Upper lobe of right lung (tissue), 1 donor: ENCODE measurements at regions not wholly inside any gene's neighbourhood (a gene's known extent, or its start where the extent isn't known, plus 50 kb on each side); places are given as distances from the start of the nearest gene placed in this dataset.

ENCODE experiments used
- ATAC-seq: fragments of 200-7000 bp; cut with Tn5 transposase; one replicate; pipeline ENCODE4 v1.9.1; 2020; ENCODE audit warnings: mild to moderate bottlenecking, moderate library complexity
- DNase-seq: peaks from one replicate; pipeline ENCODE4 v3.0.0-alpha.2; 2020
- H3K27ac ChIP-seq: fragments of 200-600 bp; one replicate; pipeline ENCODE4 v1.8.0; 2022
- H3K27me3 ChIP-seq: fragments of 200-600 bp; one replicate; pipeline ENCODE4 v1.8.0; 2022; ENCODE audit warnings: mild to moderate bottlenecking
- H3K36me3 ChIP-seq: fragments of 200-600 bp; one replicate; pipeline ENCODE4 v1.8.0; 2022
- H3K4me1 ChIP-seq: fragments of 200-600 bp; one replicate; pipeline ENCODE4 v1.8.0; 2022
- H3K4me3 ChIP-seq: fragments of 200-600 bp; one replicate; pipeline ENCODE4 v1.8.0; 2022; ENCODE audit warnings: mild to moderate bottlenecking
- H3K9me3 ChIP-seq: fragments of 200-600 bp; one replicate; pipeline ENCODE4 v1.8.0; 2022
- CTCF ChIP-seq: fragments of 200-600 bp; IDR thresholded peaks from one replicate; pipeline ENCODE4 v1.8.0; 2022; ENCODE audit warnings: antibody characterized with exemption
- intact Hi-C: fragments of 100-400 bp; cut with DNase I; formaldehyde crosslinking; loops from one replicate; pipeline ENCODE4 v1.11.0; 2022
- donor health status: DM: no; HTN: yes; CAD: no; lungs with severe emphysema.

GRCh38 chr4:82267506-82267905 is 106.3 kb downstream of the HNRNPD start:
- Histone ChIP-seq H3K27ac (no peak overlapping the region), H3K36me3 (no peaks in the 10 kb centered on the region), H3K27me3 (no peaks in the 10 kb centered on the region), H3K4me1 (peaks cover 2% of the 10 kb centered on the region), H3K4me3 (no peak overlapping the region), H3K9me3 (no peaks in the 10 kb centered on the region)
- DNase-seq (no peak), ATAC-seq (no peak)
- intact Hi-C loops = no loop called here
- no peak for TF ChIP-seq CTCF

- H3K27ac ChIP-seq = no peak overlapping the region
- H3K4me3 ChIP-seq = no peak overlapping the region
- H3K36me3 ChIP-seq = no peaks in the 10 kb centered on the region
- intact Hi-C loops = no loop called here
- TF ChIP-seq CTCF = no peak
- peaks cover 2% of the 10 kb centered on the region for H3K4me1 ChIP-seq
- no peak for ATAC-seq
- DNase-seq = no peak
- H3K27me3 ChIP-seq = no peaks in the 10 kb centered on the region
- H3K9me3 ChIP-seq = no peaks in the 10 kb centered on the region
These were observed 107.4 kb downstream of the HNRNPD start for GRCh38 chr4:82266345-82266744.

- no peaks in the 10 kb centered on the region for H3K4me1 ChIP-seq
- intact Hi-C loops = loop anchor here (2.0 kb wide), 1 partner anchor 30 kb away; no protein-coding TSS in a partner anchor
- H3K4me3 ChIP-seq = no peak overlapping the region
- H3K9me3 ChIP-seq = no peaks in the 10 kb centered on the region
- DNase-seq = no peak
- no peak overlapping the region for H3K27ac ChIP-seq
- no peak for TF ChIP-seq CTCF
- H3K36me3 ChIP-seq = no peaks in the 10 kb centered on the region
- no peak for ATAC-seq
- no peaks in the 10 kb centered on the region for H3K27me3 ChIP-seq
These were observed 112.7 kb downstream of the HNRNPD start for GRCh38 chr4:82261084-82261483.

GRCh38 chr4:82260632-82261031 is 113.2 kb downstream of the HNRNPD start:
- no peaks in the 10 kb centered on the region for H3K4me1 ChIP-seq
- no peak for TF ChIP-seq CTCF
- H3K9me3 ChIP-seq = no peaks in the 10 kb centered on the region
- intact Hi-C loops = loop anchor here (2.0 kb wide), 1 partner anchor 30 kb away; no protein-coding TSS in a partner anchor
- no peak for ATAC-seq
- no peak overlapping the region for H3K27ac ChIP-seq
- no peak overlapping the region for H3K4me3 ChIP-seq
- no peaks in the 10 kb centered on the region for H3K36me3 ChIP-seq
- DNase-seq = no peak
- H3K27me3 ChIP-seq = no peaks in the 10 kb centered on the region

GRCh38 chr4:82256718-82257117 is 117.1 kb downstream of the HNRNPD start:
- no peaks in the 10 kb centered on the region for H3K36me3 ChIP-seq
- H3K27me3 ChIP-seq = no peaks in the 10 kb centered on the region
- no peak for TF ChIP-seq CTCF
- no peak overlapping the region for H3K4me3 ChIP-seq
- intact Hi-C loops = no loop called here
- ATAC-seq = no peak
- no peaks in the 10 kb centered on the region for H3K9me3 ChIP-seq
- H3K27ac ChIP-seq = no peak overlapping the region
- no peaks in the 10 kb centered on the region for H3K4me1 ChIP-seq
- DNase-seq = no peak

- no peak for DNase-seq
- Histone ChIP-seq H3K4me3 (no peak overlapping the region), H3K27ac (no peak overlapping the region), H3K36me3 (no peaks in the 10 kb centered on the region), H3K4me1 (no peaks in the 10 kb centered on the region), H3K9me3 (no peaks in the 10 kb centered on the region), H3K27me3 (no peaks in the 10 kb centered on the region)
- ATAC-seq = no peak
- no peak for TF ChIP-seq CTCF
- intact Hi-C loops = no loop called here
These were observed 118.1 kb downstream of the HNRNPD start for GRCh38 chr4:82255657-82256056.
